NCI-H2171 treated with DMSO at 0.1 percent for 48 hours (cell line): ENCODE measurements at regions not wholly inside any gene's neighbourhood (a gene's known extent, or its start where the extent isn't known, plus 50 kb on each side); places are given as distances from the start of the nearest gene placed in this dataset.

Experiments
- DNase-seq: peaks from one replicate; lab custom pipeline; 2025; lab: John Stamatoyannopoulos, UW

DNA sequence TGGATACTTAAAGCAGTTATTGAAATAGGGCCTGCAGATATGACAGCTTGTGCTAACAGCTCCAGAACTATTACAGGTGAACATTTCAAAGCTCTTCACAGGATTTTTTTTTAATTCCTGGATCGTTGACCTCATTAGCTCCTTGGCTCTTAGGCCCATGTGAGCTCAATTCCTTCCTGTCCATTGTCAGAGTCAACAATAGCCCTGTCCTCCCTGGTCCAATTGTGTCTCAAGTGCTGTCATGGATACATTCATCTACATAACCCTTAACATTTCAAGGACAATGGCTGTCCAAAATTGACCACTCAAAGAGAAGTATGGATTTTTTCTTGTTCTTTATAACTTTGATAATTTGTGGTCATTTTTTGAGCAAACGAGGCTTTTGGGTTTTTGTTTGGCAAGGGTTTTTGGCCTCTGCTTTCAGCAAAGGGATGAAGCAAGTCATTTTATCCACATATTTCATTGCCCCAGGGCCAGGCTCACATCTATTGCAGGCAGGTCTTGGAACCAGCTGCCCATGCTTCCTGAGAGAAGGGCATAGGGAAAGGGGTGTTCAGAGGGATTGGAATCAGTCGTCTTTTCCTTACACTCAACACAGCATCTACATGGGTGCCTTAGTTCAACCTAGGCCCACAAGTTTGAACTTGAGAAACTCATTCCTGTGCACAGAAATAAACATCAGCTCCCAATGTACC, 282.1 kb downstream of the TPBG start:
- no peak for DNase-seq

DNA sequence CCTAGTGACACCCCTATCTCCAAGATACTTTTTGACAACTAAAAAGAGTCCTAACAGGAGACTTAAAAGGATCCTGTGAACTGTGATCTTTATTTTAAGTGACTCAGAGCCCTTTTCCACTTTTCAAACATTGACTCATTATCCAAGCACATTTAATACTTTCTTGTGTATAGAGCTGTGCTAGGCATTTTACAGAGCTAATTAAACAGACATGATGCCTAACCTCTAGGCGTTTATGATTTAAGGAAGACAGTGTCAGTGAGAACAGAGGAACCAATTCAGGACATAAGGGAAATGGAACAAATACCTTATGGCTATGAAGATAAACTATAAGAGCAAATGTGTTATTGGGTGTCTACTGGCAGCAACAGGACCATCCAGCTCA, 282.6 kb downstream of the TPBG start:
- no peak for DNase-seq

DNA sequence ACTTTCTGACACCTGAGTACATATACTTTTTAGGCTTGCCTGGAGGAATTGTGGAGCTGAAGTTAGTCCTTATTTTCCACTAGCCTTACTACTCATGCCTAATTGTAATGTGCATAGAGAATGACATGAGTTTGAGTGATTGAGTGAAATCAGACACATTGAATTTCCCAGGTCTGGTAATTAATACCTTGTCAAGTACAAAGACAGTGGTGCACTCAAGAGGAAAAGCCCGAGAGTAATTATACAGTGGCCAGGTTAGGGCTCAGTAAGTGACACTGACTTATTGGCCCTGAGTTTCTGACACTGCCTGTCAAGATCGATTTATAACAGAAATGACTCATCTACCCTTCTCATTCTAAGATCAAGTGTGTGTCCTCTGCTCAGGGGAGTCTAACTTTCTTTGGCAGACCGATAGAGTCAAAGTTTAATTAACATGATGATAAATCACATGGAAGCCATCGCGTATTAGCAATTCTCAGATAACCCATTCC, 288.3 kb downstream of the TPBG start:
- no peak for DNase-seq

DNA sequence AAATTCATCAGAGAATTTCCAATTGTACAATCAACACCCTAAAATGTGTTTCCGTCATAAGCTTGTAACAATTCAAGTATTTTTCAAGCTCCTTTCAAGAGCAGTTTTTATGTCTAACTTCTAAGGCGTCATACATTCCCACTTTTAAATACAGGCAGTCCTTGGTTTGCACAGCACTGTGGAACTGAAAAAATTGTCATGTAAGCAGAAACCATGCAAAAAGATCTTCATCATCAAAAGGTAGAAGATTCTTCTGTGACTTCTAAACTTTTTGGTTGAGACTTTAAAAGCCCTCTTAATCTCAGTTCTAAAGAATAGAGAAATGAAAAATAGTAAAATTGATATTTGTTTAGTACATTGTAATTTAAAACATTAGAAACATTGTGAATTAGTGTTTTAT, 315.6 kb downstream of the TPBG start:
- DNase-seq, result no peak

DNA sequence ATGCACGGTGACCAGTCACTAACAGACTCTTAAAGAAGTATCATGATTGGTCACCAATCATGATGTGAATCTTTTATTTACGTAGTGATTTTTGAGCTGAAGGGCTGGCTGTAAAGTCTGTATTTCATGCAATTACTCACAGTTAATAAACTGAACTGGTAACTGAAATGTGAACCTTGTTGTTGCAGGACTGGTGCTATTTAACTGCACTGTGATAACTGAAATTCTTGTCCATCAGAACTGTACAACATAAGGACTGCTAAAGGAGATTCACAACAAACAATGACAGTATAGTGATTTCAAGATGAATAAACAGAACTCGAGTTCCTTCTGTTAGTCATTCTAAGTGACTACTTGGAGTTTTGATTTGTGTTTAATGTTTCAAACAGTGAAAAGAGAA, 316.6 kb downstream of the TPBG start:
- DNase-seq, result no peak

DNA sequence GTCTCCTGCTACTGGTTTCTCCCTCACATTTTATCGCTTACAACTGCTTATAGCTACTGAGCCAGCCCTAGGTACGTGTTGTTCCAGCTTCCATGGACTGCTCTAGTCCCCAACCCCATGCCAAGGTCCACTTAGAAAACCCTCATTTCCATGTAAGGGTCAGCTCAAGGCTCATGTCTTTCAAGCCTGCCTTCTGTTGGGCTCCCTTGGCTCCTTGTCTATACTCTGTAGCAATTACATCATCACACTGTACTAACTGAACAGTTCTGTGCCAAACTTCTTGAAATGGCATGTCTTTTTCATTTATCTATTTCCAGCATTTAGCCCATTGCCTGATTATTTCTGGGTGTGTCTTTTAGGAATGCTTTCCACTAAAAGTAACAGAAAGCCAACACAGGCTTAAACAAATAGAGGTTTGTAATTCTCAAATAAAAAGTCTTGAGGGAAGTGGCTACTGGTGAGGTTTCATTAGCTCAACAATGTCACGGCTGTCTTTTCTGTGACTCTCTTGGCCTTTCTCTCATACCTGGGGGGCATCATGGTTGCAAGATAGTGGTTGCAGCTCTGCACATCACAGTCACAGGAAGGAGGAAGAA, 317.6 kb downstream of the TPBG start:
- DNase-seq, result no peak

DNA sequence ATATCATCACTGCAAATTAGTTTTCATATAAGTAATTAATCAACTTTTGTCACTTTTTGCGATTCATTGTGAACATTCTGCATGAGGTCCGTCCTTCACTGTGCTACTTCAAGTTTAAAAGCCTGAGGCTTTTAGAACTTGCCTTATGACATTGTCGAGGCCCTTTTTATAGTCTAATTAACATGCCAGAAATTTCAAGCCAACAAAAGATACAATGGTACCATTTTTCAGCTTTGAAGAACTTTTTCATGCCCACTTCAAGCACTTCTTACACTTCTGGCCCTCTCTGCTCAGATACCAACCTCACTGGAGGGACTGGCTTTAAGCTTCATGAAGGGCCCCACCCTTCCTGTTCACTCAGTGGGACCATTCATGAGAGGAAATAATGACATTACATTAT, 323.1 kb downstream of the TPBG start:
- DNase-seq, result no peak

DNA sequence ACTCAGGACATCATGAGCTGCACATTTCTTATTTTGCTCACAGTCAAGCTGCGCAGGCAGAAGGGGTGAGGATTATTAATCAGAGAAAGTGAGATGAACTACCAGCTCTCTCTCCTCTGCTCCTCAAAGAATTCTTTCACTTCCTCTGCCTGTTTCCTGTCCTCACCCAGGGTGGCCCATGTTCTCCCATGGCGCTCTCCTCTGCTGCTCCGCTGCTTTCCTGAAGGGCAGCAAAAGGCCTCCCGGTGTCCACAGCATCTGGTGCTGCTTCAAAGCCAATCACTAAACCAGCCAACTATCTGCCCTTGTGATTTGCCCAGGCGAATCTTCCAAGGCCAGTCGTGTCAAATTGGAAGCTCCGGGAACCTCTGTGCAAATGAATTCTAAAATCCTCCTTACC, 324.2 kb downstream of the TPBG start:
- no peak for DNase-seq

DNA sequence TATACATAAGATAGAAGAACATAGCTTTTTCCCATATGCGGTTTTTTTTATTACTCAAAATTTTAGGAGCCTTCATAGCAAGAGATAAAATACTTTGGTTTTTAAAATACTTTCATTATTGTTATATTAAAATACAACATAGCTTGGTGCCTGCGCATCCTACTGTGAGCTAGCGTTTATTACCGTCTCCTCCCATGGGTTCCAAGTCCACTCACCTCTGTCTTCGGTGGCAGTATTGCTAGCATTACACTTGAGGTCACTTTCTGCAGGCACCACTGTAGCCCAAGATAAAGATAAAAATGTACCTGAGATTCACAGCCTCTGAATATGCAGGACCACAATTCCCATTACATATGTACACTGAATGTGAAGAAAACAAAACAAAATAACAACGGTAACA, 326.7 kb downstream of the TPBG start:
- DNase-seq, result no peak

DNA sequence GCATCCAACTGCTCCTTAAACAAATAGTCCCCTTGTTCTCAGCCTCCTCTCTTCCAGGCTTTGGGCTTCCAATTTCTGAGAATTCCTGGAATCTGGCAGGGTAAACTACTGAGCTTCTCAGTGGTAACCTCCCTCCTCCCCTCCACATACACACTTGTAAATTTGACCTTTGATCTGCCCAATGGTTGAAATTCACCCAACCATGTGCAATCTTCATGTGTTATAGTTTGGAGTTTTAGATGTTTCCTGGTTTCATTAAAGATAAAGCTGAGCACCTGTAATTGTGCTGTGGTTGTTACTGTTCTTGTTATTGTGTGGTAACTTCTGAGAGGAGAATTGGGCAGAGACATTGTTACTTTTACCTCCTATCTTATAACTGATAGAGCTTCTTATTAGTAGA, 328.4 kb downstream of the TPBG start:
- no peak for DNase-seq

DNA sequence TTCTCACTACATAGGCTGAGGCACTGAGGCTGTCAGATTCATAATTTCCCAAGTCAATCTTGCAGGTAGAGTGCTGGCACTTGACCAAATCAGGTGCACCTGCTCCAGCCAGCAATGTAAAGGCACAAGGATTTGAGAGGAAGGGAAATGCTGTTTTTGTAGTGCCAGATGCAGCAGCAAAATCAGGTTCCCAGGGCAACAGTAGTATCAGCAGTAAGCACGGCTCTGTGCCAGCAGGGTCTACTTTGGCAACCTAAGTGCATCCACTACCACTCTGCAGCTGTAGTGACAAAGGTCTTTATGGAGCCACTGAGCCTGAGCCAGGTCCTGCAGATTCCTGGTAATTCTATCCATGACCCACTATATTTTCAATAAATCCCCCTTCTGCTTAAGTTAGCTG, 329.5 kb downstream of the TPBG start:
- peak; percentile 33 for DNase-seq

DNA sequence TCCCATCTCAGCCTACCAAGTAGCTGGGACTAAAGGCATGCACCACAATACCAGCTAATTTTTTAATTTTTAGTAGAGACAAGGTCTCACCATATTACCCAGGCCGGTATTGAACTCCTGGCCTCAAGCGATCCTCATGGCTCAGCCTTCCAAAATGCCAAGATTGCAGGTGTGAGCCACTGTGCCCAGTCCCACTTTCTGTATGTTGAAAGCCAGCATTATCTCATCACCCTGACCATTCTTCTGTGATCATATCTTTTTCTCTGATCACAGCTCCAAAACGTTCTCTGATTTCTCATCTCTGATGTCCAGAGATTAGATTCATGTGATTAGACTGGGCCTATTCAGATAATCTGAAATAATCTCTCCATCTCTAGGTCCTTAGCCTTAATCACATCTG, 337.7 kb downstream of the TPBG start:
- DNase-seq, result no peak

DNA sequence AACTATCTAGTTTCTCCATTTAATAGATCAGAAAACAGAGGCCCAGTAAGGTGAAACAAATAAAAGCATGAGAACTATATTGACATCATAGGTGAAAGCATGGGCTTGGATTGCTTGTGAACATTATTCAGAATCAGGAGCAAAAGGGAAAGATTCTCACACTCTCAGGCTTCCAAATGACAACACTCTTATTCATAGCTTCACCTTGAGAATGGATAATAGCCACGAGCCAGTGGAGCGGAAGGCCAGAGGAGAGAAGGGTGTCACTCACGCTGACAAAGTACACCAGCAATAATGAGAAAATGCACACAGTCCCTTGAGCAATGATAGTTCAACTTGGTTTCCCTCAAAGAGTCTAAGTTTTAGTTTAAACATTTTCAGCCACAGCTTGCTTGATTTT, 339.0 kb downstream of the TPBG start:
- DNase-seq, result no peak

DNA sequence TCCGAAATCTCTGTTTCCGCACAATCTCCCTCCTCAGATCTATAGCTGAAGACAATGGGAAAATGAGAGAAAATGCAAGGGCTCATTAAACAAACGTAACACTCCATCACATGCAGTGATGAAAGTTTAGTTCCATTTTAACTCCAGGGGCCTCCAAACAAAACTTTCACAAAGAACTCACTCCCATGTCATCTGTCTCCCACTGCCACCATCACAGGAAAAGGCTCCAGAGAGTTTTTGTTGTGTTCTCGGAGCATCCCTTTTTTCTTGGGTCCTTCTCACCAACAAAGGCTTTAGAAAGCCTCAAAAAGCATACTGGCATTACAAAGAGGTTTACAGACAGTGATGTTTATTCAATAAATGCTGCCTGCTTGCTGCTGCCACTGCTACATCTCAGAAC, 339.6 kb downstream of the TPBG start:
- no peak for DNase-seq

DNA sequence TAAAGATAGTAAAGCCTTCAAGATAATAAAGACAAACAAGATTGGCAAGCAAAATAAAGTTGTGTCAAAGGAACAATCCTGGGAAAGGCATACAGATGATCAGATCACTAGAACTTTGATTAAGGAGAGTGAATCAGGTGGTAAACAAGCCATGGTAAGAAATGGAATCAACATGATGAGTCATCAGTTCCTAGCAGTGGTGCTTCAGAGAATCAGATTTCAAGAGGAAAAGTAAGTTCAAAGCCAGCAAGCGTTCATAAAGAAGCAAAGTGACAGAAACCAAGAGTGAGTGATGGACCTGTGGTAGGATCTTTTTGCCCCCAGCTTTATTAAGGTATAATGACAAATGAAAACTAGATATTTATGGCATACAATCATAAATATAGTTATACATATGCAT, 340.4 kb downstream of the TPBG start:
- DNase-seq, result no peak

DNA sequence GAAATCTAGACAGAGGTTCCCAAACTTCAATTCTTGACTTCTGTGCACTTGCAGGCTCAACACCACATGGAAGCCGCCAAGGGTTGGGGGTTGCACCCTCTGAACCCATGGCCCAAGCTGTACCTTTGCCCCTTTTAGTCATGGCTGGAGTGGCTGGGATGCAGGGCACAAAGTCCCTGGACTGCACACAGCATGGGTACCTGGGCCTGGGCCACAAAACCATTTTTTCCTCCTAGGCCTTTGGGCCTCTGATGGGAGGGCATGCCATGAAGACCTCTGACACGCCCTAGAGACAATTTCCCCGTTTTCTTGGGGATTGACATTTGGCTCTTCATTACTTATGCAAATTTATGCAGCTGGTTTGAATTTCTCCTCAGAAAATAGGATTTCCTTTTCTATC, 342.0 kb downstream of the TPBG start:
- no peak for DNase-seq

DNA sequence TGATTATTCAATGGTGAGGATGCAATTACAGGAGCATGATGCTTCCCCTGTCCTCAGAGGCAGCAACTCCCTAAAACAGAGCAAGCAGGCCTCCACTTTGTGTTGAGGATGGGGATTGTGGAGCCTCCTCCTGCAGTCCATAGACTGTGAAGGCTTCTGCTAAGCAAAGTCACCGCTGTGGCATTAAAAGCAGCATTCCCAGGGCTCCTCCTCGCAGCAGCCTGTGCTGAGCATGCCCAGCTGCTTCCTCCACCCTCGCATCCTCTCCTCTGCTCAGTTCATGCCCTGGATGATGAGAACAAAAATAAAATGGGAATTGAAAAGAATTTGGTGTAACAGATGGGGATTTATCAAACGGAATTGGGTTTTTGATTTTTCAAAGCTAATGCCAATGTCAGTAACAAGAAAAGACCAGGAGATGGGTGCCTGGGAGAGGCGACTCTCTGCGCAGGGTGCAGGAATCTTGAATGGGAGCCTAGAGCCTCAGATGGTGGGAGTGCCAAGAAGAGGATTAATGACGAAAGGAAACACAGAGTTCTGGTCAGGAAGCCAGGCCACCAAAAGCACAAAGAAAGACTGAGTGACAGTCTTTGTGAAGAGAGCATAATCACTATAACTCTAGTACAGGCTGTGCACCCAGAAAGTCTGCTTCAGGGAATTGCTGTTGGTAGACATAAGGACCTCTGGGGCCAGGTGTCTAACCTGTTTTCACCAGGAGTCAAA, 347.6 kb downstream of the TPBG start:
- DNase-seq, result no peak

DNA sequence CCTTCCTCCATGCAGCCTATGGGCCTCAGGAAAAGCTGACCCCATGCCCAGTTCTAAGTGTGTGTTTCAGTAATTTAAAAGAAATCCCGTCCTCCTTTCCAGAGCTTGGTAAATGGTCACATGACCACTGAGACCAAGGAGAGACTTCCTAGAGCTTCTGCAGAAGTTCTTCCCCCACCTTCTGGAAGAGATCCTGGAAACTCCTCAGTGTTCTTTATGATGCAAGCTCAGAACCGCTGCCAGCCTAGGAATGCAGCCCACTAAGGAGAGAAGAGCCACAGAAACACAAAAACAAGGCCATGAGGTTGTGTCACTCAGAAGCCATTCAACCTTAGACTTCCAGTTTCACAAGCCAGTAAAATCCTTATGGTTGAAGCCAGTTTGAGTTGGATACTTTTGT, 348.4 kb downstream of the TPBG start:
- no peak for DNase-seq

DNA sequence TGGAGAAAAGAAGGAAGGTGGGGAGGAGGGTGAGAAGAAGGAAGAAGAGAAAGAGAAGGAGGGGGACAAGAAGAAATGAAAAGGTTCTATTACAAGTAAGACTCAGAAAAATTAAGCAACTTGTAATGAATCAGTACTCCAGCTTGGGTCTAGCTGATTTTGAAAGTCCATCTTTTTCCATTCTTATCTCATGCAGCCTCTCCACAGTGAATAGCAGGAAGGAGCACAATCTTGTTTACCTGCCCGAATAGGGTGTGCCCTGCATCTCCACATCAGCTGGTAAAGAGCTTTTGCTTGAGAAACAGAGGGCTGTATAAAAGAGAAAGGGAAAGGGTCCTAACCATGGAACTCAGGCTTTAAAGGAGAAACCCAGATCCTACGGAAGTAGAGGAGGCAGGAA, 348.8 kb downstream of the TPBG start:
- no peak for DNase-seq

DNA sequence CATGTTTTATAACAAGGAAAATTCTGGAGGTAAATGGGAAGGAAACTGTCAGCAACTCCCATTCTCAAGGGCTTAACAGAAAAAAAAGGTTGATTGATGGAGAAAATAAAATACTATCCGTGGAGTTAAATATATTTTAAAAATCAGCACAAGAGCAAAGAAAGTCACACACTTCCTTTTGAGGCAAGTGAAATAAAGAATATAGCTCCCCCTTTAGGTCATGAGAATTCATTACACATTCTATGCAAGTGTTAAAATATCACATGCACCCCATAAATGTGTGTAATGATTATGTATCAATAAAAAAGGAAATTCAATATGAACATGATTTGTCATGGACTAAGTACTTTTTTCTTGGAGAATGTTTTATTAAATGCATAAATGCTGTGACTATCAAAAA, 349.2 kb downstream of the TPBG start:
- DNase-seq, result peak; percentile 9

DNA sequence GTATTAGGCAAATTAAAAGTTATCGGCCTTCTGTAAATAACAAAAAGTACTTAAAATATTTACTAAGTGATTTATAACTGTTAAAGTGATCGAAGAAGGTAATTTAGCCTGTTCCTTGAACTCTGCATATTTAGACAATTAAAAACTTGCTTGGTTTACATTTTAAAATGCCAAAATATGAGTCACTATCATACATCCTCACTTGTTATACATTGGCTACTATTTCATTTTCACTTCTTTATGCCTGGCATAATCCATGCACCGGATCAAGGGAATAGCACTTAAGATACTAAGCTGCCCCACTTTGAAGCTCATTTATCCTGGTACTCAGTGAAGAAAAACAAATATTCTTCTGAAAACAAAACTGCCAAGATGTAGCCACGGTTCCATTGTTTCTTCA, 344.6 kb downstream of the UBE3D start:
- DNase-seq, result no peak

DNA sequence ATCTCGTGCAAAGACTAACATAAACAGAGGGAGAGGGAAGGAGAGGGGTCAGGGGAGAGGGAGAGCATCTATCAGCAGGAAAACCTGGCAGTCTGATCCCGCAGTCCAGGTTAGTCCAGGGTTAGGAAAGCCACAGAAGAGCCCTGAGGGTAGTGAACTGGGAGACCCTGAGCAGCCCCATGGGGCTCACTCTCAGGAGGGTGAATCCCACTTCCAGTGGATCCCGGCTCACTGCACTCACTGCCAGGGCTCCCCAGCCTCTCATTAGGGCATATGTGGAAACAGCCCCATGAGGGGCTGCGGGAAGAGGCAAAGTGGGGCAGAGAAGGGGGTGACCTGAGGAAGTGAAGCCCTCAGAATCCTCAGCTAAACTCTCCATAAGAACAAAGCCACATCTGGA, 329.9 kb downstream of the UBE3D start:
- no peak for DNase-seq

DNA sequence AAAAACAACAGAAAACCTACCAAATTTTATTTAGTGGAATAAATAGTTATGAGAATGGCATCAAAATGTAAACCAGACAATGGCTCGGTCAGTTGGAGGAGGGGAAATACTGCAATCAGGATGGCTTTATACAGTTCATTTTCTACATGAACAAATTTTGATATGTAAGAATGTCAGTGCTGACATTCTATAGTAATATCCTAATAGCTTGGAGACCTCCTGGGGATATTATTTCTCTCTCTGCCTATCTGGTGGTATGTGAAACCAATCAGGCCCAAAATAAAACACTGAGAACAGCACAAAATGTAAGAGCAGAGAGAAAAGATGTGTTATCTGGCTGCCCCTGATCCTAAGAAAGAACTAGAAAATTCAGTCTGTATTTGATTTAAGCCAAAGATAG, 327.7 kb downstream of the UBE3D start:
- DNase-seq, result no peak

DNA sequence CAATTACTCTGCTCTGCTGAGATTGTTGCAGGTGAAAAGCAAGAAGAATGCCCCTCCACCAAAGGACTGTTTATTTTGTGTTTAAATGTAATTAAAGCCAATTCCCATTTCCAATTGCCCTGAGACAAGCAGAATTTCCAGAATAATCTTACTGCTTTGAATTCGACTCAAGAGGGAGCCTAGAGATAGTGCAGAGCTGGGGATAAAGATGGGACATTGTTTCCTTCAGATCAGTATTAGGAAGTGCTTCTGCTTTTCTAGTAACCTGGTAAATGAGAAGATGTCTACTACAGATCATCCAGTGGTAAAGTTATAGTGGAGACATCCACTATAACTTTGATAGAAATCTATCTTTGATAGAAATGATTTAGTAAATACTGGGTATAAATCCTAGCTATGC, 326.9 kb downstream of the UBE3D start:
- DNase-seq, result no peak
